OCI-LY3 (cell line): ENCODE measurements at regions not wholly inside any gene's neighbourhood (a gene's known extent, or its start where the extent isn't known, plus 50 kb on each side); places are given as distances from the start of the nearest gene placed in this dataset.

Source experiments
- CTCF ChIP-seq: fragments of 200-600, 300-600 bp; sonication (generic); IDR thresholded peaks from 2 replicates; pipeline ENCODE4 v1.5.1; 2014; ENCODE audit warnings: antibody characterized with exemption, low read length, low read depth
- EZH2phosphoT487 ChIP-seq: fragments of 200-600 bp; shearing (Covaris generic); IDR thresholded peaks from 2 replicates; pipeline ENCODE4 v1.6.1; 2018; ENCODE audit warnings: antibody characterized with exemption, mixed run types, low read depth

DNA sequence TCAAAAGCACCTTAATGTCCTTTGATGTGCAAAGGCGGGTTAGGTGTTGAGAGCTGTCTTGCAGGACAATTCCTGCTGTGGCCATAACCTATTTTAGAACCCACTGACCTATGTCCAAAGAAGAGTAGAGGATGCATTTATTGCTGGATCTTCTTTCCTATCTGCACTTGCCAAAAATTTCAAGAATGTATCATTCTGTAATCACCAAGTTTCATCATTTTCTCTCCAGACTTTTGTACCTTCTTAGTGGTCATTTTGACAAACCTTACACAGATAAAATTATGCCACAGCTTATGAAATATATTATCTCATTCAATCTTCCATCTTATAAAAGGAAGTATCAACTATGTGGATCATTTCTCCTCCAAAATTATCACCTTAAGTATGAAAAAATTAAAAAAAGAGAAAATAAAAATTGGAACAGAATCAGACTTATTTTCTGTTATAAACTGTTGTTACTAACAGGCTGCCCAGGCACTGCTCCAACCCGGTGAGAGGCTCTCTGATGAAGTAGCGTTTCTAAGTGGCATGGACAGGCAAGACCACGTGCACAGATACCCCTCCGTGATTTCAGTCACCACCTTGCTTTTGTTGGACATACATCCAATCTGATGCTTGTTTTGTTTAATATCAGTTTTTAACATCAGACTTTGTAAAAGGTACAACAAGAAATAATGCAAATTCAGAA lies 559.9 kb upstream of the ID2 start:
- TF ChIP-seq CTCF: no peak
- no peak for TF ChIP-seq EZH2phosphoT487
